Common myeloid progenitor, CD34-positive (primary cell): ENCODE measurements at regions not wholly inside any gene's neighbourhood (a gene's known extent, or its start where the extent isn't known, plus 50 kb on each side); places are given as distances from the start of the nearest gene placed in this dataset.

ENCODE experiments used
- CTCF ChIA-PET: fragments of 350-600 bp; sonication (Branson Sonifier 250); formaldehyde crosslinking; loops from one replicate; lab custom pipeline; 2021; ENCODE audit warnings: antibody characterized with exemption; lab: Charles Lee
- POLR2A ChIA-PET: fragments of 350-600 bp; sonication (Branson Sonifier 250); formaldehyde crosslinking; loops from one replicate; lab custom pipeline; 2021; ENCODE audit warnings: antibody characterized with exemption; lab: Charles Lee
- DNase-seq, 3 donors: peaks; one replicate each; pipeline versions ENCODE4 v3.0.0 to v3.0.0-alpha.2; 2013
- H3K27ac ChIP-seq, 2 experiments: 1 replicate in 1 of 2; 2 replicates in 1 of 2; pipeline ENCODE4 v1.7.0; 2013; ENCODE audit warnings: inconsistent platforms in 2 of 2, low read length in 2 of 2, mild to moderate bottlenecking in 2 of 2, low read depth in 1 of 2, moderate library complexity in 1 of 2; ENCODE audit not compliant: severe bottlenecking in 2 of 2, insufficient read depth in 1 of 2, poor library complexity in 1 of 2
- H3K27me3 ChIP-seq, 5 experiments: replicated peaks in 2 of 5; 1 replicate in 3 of 5; 2 replicates in 2 of 5; pipeline versions ENCODE4 v1.6.1 to v1.7.0; 2013; ENCODE audit warnings: low read length in 4 of 5, mild to moderate bottlenecking in 2 of 5, moderate library complexity in 2 of 5, inconsistent platforms in 1 of 5; ENCODE audit not compliant: insufficient read depth in 5 of 5, control insufficient read depth in 4 of 5
- H3K36me3 ChIP-seq, 4 experiments: 1 replicate in 2 of 4; 2 replicates in 2 of 4; pipeline versions ENCODE4 v1.6.1 to v1.7.0; 2013; ENCODE audit warnings: low read length in 3 of 4, control low read depth in 1 of 4, mild to moderate bottlenecking in 1 of 4; ENCODE audit not compliant: control insufficient read depth in 4 of 4, insufficient read depth in 4 of 4
- H3K4me1 ChIP-seq, 4 experiments: 1 replicate in 3 of 4; 2 replicates in 1 of 4; pipeline versions ENCODE4 v1.6.1 to v1.7.1; 2013; ENCODE audit warnings: low read length in 3 of 4, mild to moderate bottlenecking in 3 of 4, control low read depth in 1 of 4, inconsistent platforms in 1 of 4, moderate library complexity in 1 of 4; ENCODE audit not compliant: control insufficient read depth in 4 of 4, insufficient read depth in 4 of 4; ENCODE audit errors: control extremely low read depth in 1 of 4
- H3K4me3 ChIP-seq, 7 experiments: 1 replicate in 4 of 7; 2 replicates in 3 of 7; pipeline versions ENCODE4 v1.5.1 to v1.7.0; 2013; ENCODE audit warnings: mild to moderate bottlenecking in 7 of 7, low read length in 6 of 7, moderate library complexity in 6 of 7, inconsistent platforms in 2 of 7, low read depth in 2 of 7, control low read depth in 1 of 7; ENCODE audit not compliant: insufficient read depth in 4 of 7, control insufficient read depth in 1 of 7; ENCODE audit errors: extremely low read depth in 1 of 7
- H3K9me3 ChIP-seq, 5 experiments: 1 replicate in 4 of 5; 2 replicates in 1 of 5; pipeline versions ENCODE4 v1.6.1 to v1.7.1; 2013; ENCODE audit warnings: low read length in 4 of 5, mild to moderate bottlenecking in 2 of 5, inconsistent platforms in 1 of 5, low read depth in 1 of 5, moderate library complexity in 1 of 5; ENCODE audit not compliant: control insufficient read depth in 4 of 5, insufficient read depth in 2 of 5; ENCODE audit errors: control extremely low read depth in 1 of 5
- WGBS: methylation state at CpG from one replicate; pipeline ENCODE4 v1.1.5; 2013; ENCODE audit not compliant: insufficient coverage; 5-methylcytosine and 5-hydroxymethylcytosine counted together

- no peaks in the 10 kb centered on the region for H3K36me3 ChIP-seq
- H3K27ac ChIP-seq: no peak overlapping the region
- H3K9me3 ChIP-seq: no peaks in the 10 kb centered on the region
- no peaks in the 10 kb centered on the region for H3K4me1 ChIP-seq
- H3K4me3 ChIP-seq: no peak overlapping the region
- ChIA-PET POLR2A (no interaction called here), CTCF (interaction anchor here (0.7 kb wide), 1 partner anchor 172 kb away, joined by 3 read pairs; no protein-coding TSS in a partner anchor)
- peaks cover 0 to 5% (median 0%) of the 10 kb centered on the region in 5 experiments for H3K27me3 ChIP-seq
- DNase-seq: no peak
- whole genome bisulfite sequencing: 79% methylated on average over 2 of the region's 3 CpGs
Observed at GRCh38 chr17:51510940-51511339, 250.6 kb downstream of the UTP18 start.

DNA sequence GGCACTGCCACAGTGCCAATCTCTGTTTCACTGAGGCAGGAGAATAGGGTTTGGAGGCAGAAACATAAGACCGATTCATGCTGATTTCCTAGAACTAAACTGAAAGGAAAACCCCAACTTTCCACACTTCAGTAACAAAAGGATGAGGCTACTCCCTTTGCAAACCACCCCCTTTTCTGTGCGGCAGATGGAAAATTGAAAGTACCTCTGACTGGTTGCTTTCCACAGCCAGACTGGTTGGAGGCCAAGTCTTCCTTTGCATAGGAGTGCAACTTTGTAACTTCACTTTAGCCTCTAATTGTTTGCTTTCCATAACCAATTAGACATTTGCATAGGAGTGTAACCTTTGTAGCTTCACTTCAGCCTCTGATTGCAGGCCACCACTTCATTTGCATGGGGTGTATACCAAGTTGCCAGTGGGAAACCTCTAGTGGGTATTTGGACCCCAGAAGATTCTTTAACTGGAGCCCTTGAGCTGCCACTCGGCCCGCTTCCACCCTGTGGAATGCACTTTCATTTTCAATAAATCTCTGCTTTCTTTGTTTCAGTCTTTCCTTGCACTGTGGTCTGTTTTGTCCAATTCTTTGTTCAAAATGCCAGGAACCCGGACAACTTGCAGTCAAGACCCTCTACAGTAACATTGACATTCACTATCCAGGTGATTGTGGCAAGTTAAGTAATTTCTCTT, 252.0 kb downstream of the UTP18 start:
- CTCF ChIA-PET: no interaction called here
- no peak overlapping the region for H3K27ac ChIP-seq
- no peaks in the 10 kb centered on the region for H3K4me1 ChIP-seq
- H3K27me3 ChIP-seq: peaks cover 0 to 3% (median 0%) of the 10 kb centered on the region in 5 experiments
- H3K36me3 ChIP-seq: no peaks in the 10 kb centered on the region
- WGBS: 92% methylated on average over 3 of the region's 5 CpGs
- H3K4me3 ChIP-seq: no peak overlapping the region
- H3K9me3 ChIP-seq: no peaks in the 10 kb centered on the region
- POLR2A ChIA-PET: no interaction called here
- DNase-seq: no peak

- no peak overlapping the region for H3K27ac ChIP-seq
- H3K4me1 ChIP-seq: no peaks in the 10 kb centered on the region
- no peak overlapping the region for H3K4me3 ChIP-seq
- peaks cover 0 to 5% (median 0%) of the 10 kb centered on the region in 5 experiments for H3K27me3 ChIP-seq
- no peaks in the 10 kb centered on the region for H3K9me3 ChIP-seq
- POLR2A ChIA-PET: no interaction called here
- CTCF ChIA-PET: no interaction called here
- DNase-seq: no peak
- no peaks in the 10 kb centered on the region for H3K36me3 ChIP-seq
- 88% methylated on average over 1 of the region's 3 CpGs for WGBS
Observed at GRCh38 chr17:51516924-51517323, 256.6 kb downstream of the UTP18 start.

DNA sequence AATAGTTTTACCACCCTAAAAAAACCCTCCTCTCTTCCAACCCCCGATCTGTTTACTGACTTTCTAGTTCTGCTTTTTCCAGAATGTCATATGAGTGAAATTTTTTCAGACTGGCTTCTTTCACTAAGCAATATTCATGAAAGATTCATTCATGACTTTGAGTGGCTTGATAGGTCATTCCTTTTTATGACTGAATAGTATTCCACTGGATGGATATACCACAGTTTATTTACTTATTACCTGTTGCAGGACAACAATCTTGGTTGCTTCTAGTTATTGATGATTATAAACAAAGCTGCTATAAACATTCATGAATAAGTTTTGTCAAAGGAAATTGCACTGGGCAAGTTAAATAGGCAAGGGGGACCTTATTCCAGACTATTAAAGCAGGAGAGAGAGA, 264.2 kb downstream of the UTP18 start:
- no peak overlapping the region for H3K4me3 ChIP-seq
- no peak overlapping the region for H3K27ac ChIP-seq
- no peaks in the 10 kb centered on the region for H3K9me3 ChIP-seq
- peaks cover 0 to 3% (median 0%) of the 10 kb centered on the region in 5 experiments for H3K27me3 ChIP-seq
- WGBS: no CpG with 5 or more reads among the region's 1 CpG
- ChIA-PET CTCF (interaction anchor here (0.7 kb wide), 1 partner anchor 240 kb away, joined by 3 read pairs; no protein-coding TSS in a partner anchor), POLR2A (no interaction called here)
- H3K36me3 ChIP-seq: no peaks in the 10 kb centered on the region
- DNase-seq: no peak
- H3K4me1 ChIP-seq: no peaks in the 10 kb centered on the region

DNA sequence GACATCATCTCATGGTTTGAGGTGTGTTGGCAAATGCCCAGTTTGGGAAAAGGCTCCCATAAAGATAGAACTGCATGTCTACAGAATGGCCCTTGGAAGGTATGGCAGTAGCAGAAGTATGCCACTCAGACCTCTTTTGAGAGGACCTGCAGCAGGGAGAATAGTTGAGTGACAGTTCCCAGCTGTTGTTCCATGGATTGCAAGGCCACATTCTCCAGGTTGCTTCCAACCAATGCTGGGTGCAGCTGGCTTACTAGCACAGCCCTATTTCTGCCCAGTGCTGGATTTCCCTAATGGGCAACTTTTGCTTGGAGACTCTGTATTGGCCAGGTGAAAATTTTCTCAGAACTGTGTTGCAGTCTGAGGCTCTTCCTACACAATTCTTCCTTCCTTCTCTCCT, 266.2 kb downstream of the UTP18 start:
- CTCF ChIA-PET: interaction anchor here (1.1 kb wide), 2 partner anchors 10 to 153 kb away, joined by 3 read pairs; no protein-coding TSS in a partner anchor
- DNase-seq: no peak
- H3K27ac ChIP-seq: no peak overlapping the region
- no peaks in the 10 kb centered on the region for H3K9me3 ChIP-seq
- POLR2A ChIA-PET: no interaction called here
- H3K27me3 ChIP-seq: peaks cover 0 to under 1% (median 0%) of the 10 kb centered on the region in 5 experiments
- no peaks in the 10 kb centered on the region for H3K36me3 ChIP-seq
- H3K4me3 ChIP-seq: no peak overlapping the region
- H3K4me1 ChIP-seq: no peaks in the 10 kb centered on the region

DNA sequence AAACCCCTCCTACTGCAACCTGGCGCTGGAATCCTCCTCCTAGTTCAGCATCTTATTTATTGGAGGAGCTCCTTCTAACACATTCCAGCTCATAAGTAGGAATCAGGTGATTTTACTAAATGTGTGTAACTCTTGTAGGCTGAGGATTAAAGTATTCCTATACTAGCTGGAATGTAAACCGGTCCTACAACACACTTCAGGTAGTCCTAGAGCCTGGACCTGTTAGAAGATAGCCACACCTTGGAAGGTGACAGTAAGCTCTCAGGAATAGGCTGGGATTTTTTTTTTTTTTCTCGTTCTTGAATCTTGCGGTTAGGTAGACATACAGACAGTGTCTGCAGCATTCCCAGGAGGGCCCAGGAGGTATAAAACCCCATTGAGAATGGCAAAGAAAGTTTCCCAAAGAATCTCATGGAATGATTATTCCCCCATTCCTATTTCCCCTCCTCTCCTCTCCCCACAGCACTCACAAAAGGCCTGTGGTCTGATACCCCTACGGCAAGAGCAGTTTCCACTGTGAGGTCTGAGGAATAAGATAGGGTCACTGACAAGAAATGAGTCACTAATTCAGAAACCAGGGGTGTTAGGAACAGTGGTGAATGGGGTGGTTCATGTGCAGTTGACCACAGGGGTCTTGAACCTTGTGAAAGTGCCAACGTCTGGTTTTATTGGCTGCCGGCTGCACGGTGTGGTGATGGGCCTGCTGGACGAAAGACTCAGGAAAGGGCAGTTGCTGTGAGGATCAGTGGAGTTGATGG, 267.1 kb downstream of the UTP18 start:
- no peaks in the 10 kb centered on the region for H3K4me1 ChIP-seq
- no peaks in the 10 kb centered on the region for H3K27me3 ChIP-seq
- 88% methylated on average over 5 of the region's 9 CpGs for whole genome bisulfite sequencing
- no peaks in the 10 kb centered on the region for H3K36me3 ChIP-seq
- CTCF ChIA-PET: interaction anchor here (1.1 kb wide), 2 partner anchors 9 to 154 kb away, joined by 3 read pairs; no protein-coding TSS in a partner anchor
- H3K27ac ChIP-seq: no peak overlapping the region
- no peaks in the 10 kb centered on the region for H3K9me3 ChIP-seq
- POLR2A ChIA-PET: no interaction called here
- DNase-seq: no peak
- no peak overlapping the region for H3K4me3 ChIP-seq

GRCh38 chr17:51528111-51528510, 267.8 kb downstream of the UTP18 start:
- H3K27ac ChIP-seq: no peak overlapping the region
- no peaks in the 10 kb centered on the region for H3K36me3 ChIP-seq
- no peak for DNase-seq
- POLR2A ChIA-PET: no interaction called here
- WGBS: 88% methylated on average over 1 of the region's 6 CpGs
- H3K4me1 ChIP-seq: no peaks in the 10 kb centered on the region
- CTCF ChIA-PET: no interaction called here
- H3K4me3 ChIP-seq: no peak overlapping the region
- no peaks in the 10 kb centered on the region for H3K9me3 ChIP-seq
- H3K27me3 ChIP-seq: peaks cover 0 to 2% (median 0%) of the 10 kb centered on the region in 5 experiments
